ENCODE measurements at regions not wholly inside any gene's neighbourhood (a gene's known extent, or its start where the extent isn't known, plus 50 kb on each side); places are given as distances from the start of the nearest gene placed in this dataset.
A peak's percentile ranks its signal among the peaks of the same experiment; 100 is the strongest.

GRCh38 chr10:56537984-56538383, 176.9 kb upstream of the ZWINT start:
- no peak for TF ChIP-seq CTCF (IDR thresholded peaks at IDR 0.05; ENCODE audit: low read depth, low read length)
- peak; percentile 9 to 65 for DNase-seq (ENCODE audit: low read depth in 2 of 2)
- H3K4me3 ChIP-seq (replicated peaks in 1 of 2; ENCODE audit: low read depth in 2 of 2, low read length in 2 of 2), result no peak overlapping the region

GRCh38 chr10:56522166-56522565, 161.1 kb upstream of the ZWINT start:
- no peak for DNase-seq (ENCODE audit: low read depth in 2 of 2)
- TF ChIP-seq CTCF (IDR thresholded peaks at IDR 0.05; ENCODE audit: low read depth, low read length), result no peak
- H3K4me3 ChIP-seq (replicated peaks in 1 of 2; ENCODE audit: low read depth in 2 of 2, low read length in 2 of 2), result no peak overlapping the region

GRCh38 chr10:56508562-56508961, 147.5 kb upstream of the ZWINT start:
- no peak overlapping the region for H3K4me3 ChIP-seq (replicated peaks in 1 of 2; ENCODE audit: low read depth in 2 of 2, low read length in 2 of 2)
- no peak for TF ChIP-seq CTCF (IDR thresholded peaks at IDR 0.05; ENCODE audit: low read depth, low read length)
- DNase-seq (ENCODE audit: low read depth in 2 of 2), result no peak

- no peak for TF ChIP-seq CTCF (IDR thresholded peaks at IDR 0.05; ENCODE audit: low read depth, low read length)
- no peak overlapping the region for H3K4me3 ChIP-seq (replicated peaks in 1 of 2; ENCODE audit: low read depth in 2 of 2, low read length in 2 of 2)
- DNase-seq (ENCODE audit: low read depth in 2 of 2), result no peak
Measured at GRCh38 chr10:56507033-56507432, 146.0 kb upstream of the ZWINT start.

GRCh38 chr10:56505555-56505954, 144.5 kb upstream of the ZWINT start:
- no peak for TF ChIP-seq CTCF (IDR thresholded peaks at IDR 0.05; ENCODE audit: low read depth, low read length)
- no peak overlapping the region for H3K4me3 ChIP-seq (replicated peaks in 1 of 2; ENCODE audit: low read depth in 2 of 2, low read length in 2 of 2)
- DNase-seq (ENCODE audit: low read depth in 2 of 2), result no peak

- DNase-seq (ENCODE audit: low read depth in 2 of 2), result no peak
- H3K4me3 ChIP-seq (replicated peaks in 1 of 2; ENCODE audit: low read depth in 2 of 2, low read length in 2 of 2), result no peak overlapping the region
- no peak for TF ChIP-seq CTCF (IDR thresholded peaks at IDR 0.05; ENCODE audit: low read depth, low read length)
Measured at GRCh38 chr10:56496186-56496486, 135.1 kb upstream of the ZWINT start.

GRCh38 chr10:56487746-56488145, 126.7 kb upstream of the ZWINT start:
- no peak overlapping the region for H3K4me3 ChIP-seq (replicated peaks in 1 of 2; ENCODE audit: low read depth in 2 of 2, low read length in 2 of 2)
- no peak for TF ChIP-seq CTCF (IDR thresholded peaks at IDR 0.05; ENCODE audit: low read depth, low read length)
- no peak for DNase-seq (ENCODE audit: low read depth in 2 of 2)
